ENCODE measurements at regions not wholly inside any gene's neighbourhood (a gene's known extent, or its start where the extent isn't known, plus 50 kb on each side); places are given as distances from the start of the nearest gene placed in this dataset.

- TF ChIP-seq POLR2A (IDR thresholded peaks at IDR 0.05; ENCODE audit: low read length) (no peak), GATA1 (IDR thresholded peaks at IDR 0.05; ENCODE audit: low read depth, low read length) (no peak)
These were observed 56.6 kb upstream of the HELT start for GRCh38 chr4:184961660-184962059.

All from erythroblast (primary cell).